H1 (cell line): ENCODE measurements at regions not wholly inside any gene's neighbourhood (a gene's known extent, or its start where the extent isn't known, plus 50 kb on each side); places are given as distances from the start of the nearest gene placed in this dataset.

Experiments used
- CTCF ChIA-PET: fragments of 300-600 bp; sonication (Branson Sonifier 250); formaldehyde crosslinking; loops from one replicate; lab custom pipeline; 2021; ENCODE audit not compliant: partially characterized antibody; lab: Charles Lee
- POLR2A ChIA-PET: fragments of 300-600 bp; sonication (Branson Sonifier 250); formaldehyde crosslinking; loops from one replicate; lab custom pipeline; 2021; ENCODE audit warnings: inconsistent platforms; ENCODE audit not compliant: partially characterized antibody; lab: Charles Lee
- DNase-seq, 2 experiments: peaks; one replicate each; pipeline versions ENCODE4 v3.0.0 to v3.0.0-alpha.2; 2010 to 2022; ENCODE audit warnings: low spot score in 2 of 2, low read depth in 1 of 2, mixed read lengths in 1 of 2
- FAIRE-seq: peaks from 2 replicates; lab custom pipeline; 2011; peaks lifted over from hg19 to GRCh38; lab: Jason Lieb, UNC
- H2AFZ ChIP-seq: 2 replicates; pipeline ENCODE4 v1.8.1; 2012; ENCODE audit warnings: low read length, inconsistent platforms
- H2AK5ac ChIP-seq: 2 replicates; pipeline ENCODE4 v1.6.1; 2013; ENCODE audit warnings: low read depth, low read length
- H2BK120ac ChIP-seq: replicated peaks from 2 replicates; pipeline ENCODE3; 2013; ENCODE audit warnings: low read depth, low read length, inconsistent platforms
- H2BK12ac ChIP-seq: 2 replicates; pipeline ENCODE4 v1.6.1; 2013; ENCODE audit warnings: low read depth, low read length
- H2BK15ac ChIP-seq: 2 replicates; pipeline ENCODE4 v1.6.1; 2013; ENCODE audit warnings: low read length
- H2BK20ac ChIP-seq: 2 replicates; pipeline ENCODE4 v1.6.1; 2013; ENCODE audit warnings: low read length
- H2BK5ac ChIP-seq: 2 replicates; pipeline ENCODE4 v1.6.1; 2013; ENCODE audit warnings: low read depth, low read length
- H3K14ac ChIP-seq: 2 replicates; pipeline ENCODE4 v1.6.1; 2013; ENCODE audit warnings: inconsistent platforms; ENCODE audit not compliant: insufficient read length
- H3K18ac ChIP-seq: 2 replicates; pipeline ENCODE4 v1.6.1; 2013; ENCODE audit warnings: low read length; ENCODE audit errors: extremely low read depth
- H3K23ac ChIP-seq: 2 replicates; pipeline ENCODE4 v1.6.1; 2013; ENCODE audit warnings: inconsistent platforms; ENCODE audit not compliant: insufficient read length
- H3K23me2 ChIP-seq: 2 replicates; pipeline ENCODE4 v1.6.1; 2013; ENCODE audit warnings: low read depth, low read length
- H3K27ac ChIP-seq: 2 replicates; pipeline ENCODE4 v1.6.1; 2011; ENCODE audit warnings: low read depth, low read length, inconsistent platforms
- H3K27me3 ChIP-seq, 4 experiments: replicated peaks in 1 of 4; 1 replicate in 1 of 4; 2 replicates in 3 of 4; pipeline versions ENCODE4 v1.6.1 to v1.8.1; 2011 to 2013; ENCODE audit warnings: low read length in 3 of 4, mild to moderate bottlenecking in 3 of 4, inconsistent platforms in 2 of 4, mixed read lengths in 2 of 4, moderate library complexity in 1 of 4; ENCODE audit not compliant: control insufficient read depth in 3 of 4, insufficient read depth in 3 of 4; ENCODE audit errors: extremely low read depth in 1 of 4
- H3K36me3 ChIP-seq, 4 experiments: 2 replicates each; pipeline versions ENCODE4 v1.6.1 to v1.8.1; 2011 to 2013; ENCODE audit warnings: mild to moderate bottlenecking in 4 of 4, low read length in 3 of 4, moderate library complexity in 2 of 4, control low read depth in 1 of 4, inconsistent platforms in 1 of 4; ENCODE audit not compliant: insufficient read depth in 4 of 4, control insufficient read depth in 2 of 4
- H3K4ac ChIP-seq: replicated peaks from 2 replicates; pipeline ENCODE3; 2013; ENCODE audit warnings: low read length, low read depth, mixed read lengths, inconsistent platforms; ENCODE audit not compliant: insufficient read length
- H3K4me1 ChIP-seq, 4 experiments: replicated peaks in 1 of 4; 1 replicate in 1 of 4; 2 replicates in 3 of 4; pipeline versions ENCODE4 v1.6.1 to v1.8.1; 2011 to 2013; ENCODE audit warnings: low read length in 3 of 4, inconsistent platforms in 2 of 4, mixed read lengths in 1 of 4; ENCODE audit not compliant: insufficient read depth in 4 of 4, control insufficient read depth in 3 of 4
- H3K4me2 ChIP-seq, 2 experiments: 2 replicates each; pipeline versions ENCODE4 v1.6.1 to v1.8.1; 2011 to 2013; ENCODE audit warnings: low read depth in 2 of 2, low read length in 2 of 2, control low read depth in 1 of 2, inconsistent platforms in 1 of 2, mild to moderate bottlenecking in 1 of 2; ENCODE audit not compliant: insufficient read depth in 1 of 2
- H3K4me3 ChIP-seq, 4 experiments: fragments of 200-600, 300-600 bp in 1 of 4; sonication (generic), shearing (Covaris generic), sonication (Bioruptor Twin) in 1 of 4; 2 replicates each; pipeline versions ENCODE4 v1.5.1 to v1.8.1; 2011 to 2016; ENCODE audit warnings: low read length in 4 of 4, low read depth in 3 of 4, control low read depth in 2 of 4, inconsistent platforms in 2 of 4, mild to moderate bottlenecking in 2 of 4, mixed read lengths in 1 of 4, moderate library complexity in 1 of 4; ENCODE audit not compliant: insufficient read depth in 2 of 4; ENCODE audit errors: extremely low read depth in 1 of 4
- H3K56ac ChIP-seq: replicated peaks from 2 replicates; pipeline ENCODE3; 2013; ENCODE audit warnings: low read depth, mild to moderate bottlenecking, mixed read lengths, low read length, inconsistent platforms; ENCODE audit not compliant: insufficient read length
- H3K79me1 ChIP-seq: 2 replicates; pipeline ENCODE4 v1.6.1; 2013; ENCODE audit warnings: low read depth, low read length, control low read depth
- H3K79me2 ChIP-seq, 2 experiments: 2 replicates each; pipeline versions ENCODE4 v1.6.1 to v1.8.1; 2012 to 2013; ENCODE audit warnings: low read length in 2 of 2, mild to moderate bottlenecking in 2 of 2, inconsistent platforms in 1 of 2; ENCODE audit not compliant: insufficient read depth in 2 of 2, control insufficient read depth in 1 of 2
- H3K9ac ChIP-seq, 4 experiments: replicated peaks in 1 of 4; 1 replicate in 1 of 4; 2 replicates in 3 of 4; pipeline versions ENCODE4 v1.6.1 to v1.8.1; 2011 to 2013; ENCODE audit warnings: low read depth in 3 of 4, low read length in 3 of 4, control low read depth in 2 of 4, mild to moderate bottlenecking in 2 of 4, moderate library complexity in 2 of 4, inconsistent platforms in 1 of 4; ENCODE audit errors: extremely low read depth in 1 of 4
- H3K9me3 ChIP-seq, 2 experiments: 2 replicates each; pipeline versions ENCODE4 v1.6.1 to v1.8.1; 2012 to 2013; ENCODE audit warnings: mild to moderate bottlenecking in 2 of 2, moderate library complexity in 2 of 2, control low read depth in 1 of 2, inconsistent platforms in 1 of 2, low read depth in 1 of 2, low read length in 1 of 2, mixed read lengths in 1 of 2; ENCODE audit not compliant: insufficient read depth in 2 of 2
- H4K20me1 ChIP-seq, 2 experiments: replicated peaks in 1 of 2; 2 replicates each; pipeline versions ENCODE3 to v1.8.1; 2011 to 2013; ENCODE audit warnings: inconsistent platforms in 2 of 2, low read length in 2 of 2, mild to moderate bottlenecking in 1 of 2; ENCODE audit not compliant: insufficient read depth in 2 of 2, control insufficient read depth in 1 of 2
- H4K5ac ChIP-seq: 2 replicates; pipeline ENCODE4 v1.6.1; 2013; ENCODE audit warnings: low read length, low read depth, mixed read lengths, inconsistent platforms; ENCODE audit not compliant: insufficient read length
- H4K8ac ChIP-seq: 2 replicates; pipeline ENCODE4 v1.8.0; 2013; ENCODE audit warnings: mild to moderate bottlenecking, moderate library complexity, low read length, inconsistent platforms; ENCODE audit not compliant: insufficient read depth; ENCODE audit errors: extremely low read depth
- H4K91ac ChIP-seq: replicated peaks from 2 replicates; pipeline ENCODE3; 2013; ENCODE audit warnings: low read length, mixed read lengths, inconsistent platforms; ENCODE audit not compliant: insufficient read length
- ASH2L ChIP-seq: fragments of 200-600, 300-600 bp; sonication (generic); IDR thresholded peaks from one replicate; pipeline ENCODE4 v1.7.1; 2017; ENCODE audit warnings: low read length
- NANOG ChIP-seq: IDR thresholded peaks from 2 replicates; pipeline ENCODE4 v1.6.1; 2011; ENCODE audit warnings: low read length, low read depth, mild to moderate bottlenecking, inconsistent platforms; ENCODE audit not compliant: insufficient read depth, poor library complexity, severe bottlenecking
- NRF1 ChIP-seq: IDR thresholded peaks from 2 replicates; pipeline ENCODE4 v1.6.1; 2011; ENCODE audit warnings: mild to moderate bottlenecking, low read depth, low read length, improper control_type of control experiment
- POLR2AphosphoS5 ChIP-seq: IDR thresholded peaks from 2 replicates; pipeline ENCODE4 v1.6.1; 2011; ENCODE audit warnings: low read depth, low read length
- RXRA ChIP-seq: IDR thresholded peaks from 2 replicates; pipeline ENCODE4 v1.6.1; 2011; ENCODE audit warnings: low read depth, mild to moderate bottlenecking, low read length, moderate library complexity; ENCODE audit not compliant: insufficient read depth
- SAP30 ChIP-seq: fragments of 300-600 bp; sonication (generic); IDR thresholded peaks from 2 replicates; pipeline ENCODE4 v1.7.1; 2012; ENCODE audit warnings: low read length, moderate library complexity, mild to moderate bottlenecking, inconsistent platforms; ENCODE audit not compliant: insufficient read depth, insufficient replicate concordance
- SP2 ChIP-seq: IDR thresholded peaks from 2 replicates; pipeline ENCODE4 v1.6.1; 2012; ENCODE audit warnings: mild to moderate bottlenecking, low read length, inconsistent platforms
- SUZ12 ChIP-seq: fragments of 200-600 bp; sonication (generic); IDR thresholded peaks from 2 replicates; pipeline ENCODE4 v1.6.1; 2012; ENCODE audit warnings: mild to moderate bottlenecking, inconsistent platforms, low read length, moderate library complexity, mixed read lengths
- TAF1 ChIP-seq: IDR thresholded peaks from 2 replicates; pipeline ENCODE4 v1.6.1; 2011; ENCODE audit warnings: mild to moderate bottlenecking, low read depth, low read length
- TCF12 ChIP-seq: IDR thresholded peaks from 2 replicates; pipeline ENCODE4 v1.6.1; 2011; ENCODE audit warnings: low read depth, mild to moderate bottlenecking, low read length
- ZNF274 ChIP-seq: IDR thresholded peaks from 2 replicates; pipeline ENCODE4 v1.7.0; 2012; ENCODE audit warnings: low read length, borderline replicate concordance; ENCODE audit errors: extremely low read depth
- WGBS, 2 experiments: shearing (Covaris generic) in 1 of 2; methylation state at CpG; one replicate each; pipeline versions ENCODE4 v1.1.6 to v1.1.7; 2013 to 2015; ENCODE audit warnings: low lambda C conversion rate in 2 of 2, mixed read lengths in 2 of 2, inconsistent platforms in 1 of 2, low coverage in 1 of 2, missing lambda C conversion rate in 1 of 2; ENCODE audit not compliant: insufficient replicate concordance in 2 of 2, insufficient coverage in 1 of 2, insufficient read length in 1 of 2; ENCODE audit errors: extremely low coverage in 1 of 2, missing lambda C conversion rate in 1 of 2; 5-methylcytosine and 5-hydroxymethylcytosine counted together
- TF ChIP-seq, protein P1 (sequence below): IDR thresholded peaks from 2 replicates; pipeline ENCODE4 v1.6.1; 2011; ENCODE audit warnings: low read length, improper control_type of control experiment
- TF ChIP-seq, protein P2 (sequence below): IDR thresholded peaks from 2 replicates; pipeline ENCODE4 v1.6.1; 2012; ENCODE audit warnings: low read length, inconsistent platforms

- Histone ChIP-seq H2AFZ (no peak overlapping the region), H2BK20ac (no peak overlapping the region), H3K4me3 (no peak overlapping the region), H2AK5ac (no peak overlapping the region), H4K5ac (no peak overlapping the region), H4K8ac (no peak overlapping the region), H2BK15ac (no peak overlapping the region), H4K20me1 (no peaks in the 10 kb centered on the region), H3K9me3 (peaks cover 0 to 6% of the 10 kb centered on the region in 2 experiments; a peak in 1 of 4 replicates), H3K4me1 (no peaks in the 10 kb centered on the region), H3K36me3 (no peaks in the 10 kb centered on the region), H3K56ac (no peak overlapping the region), H2BK12ac (no peak overlapping the region), H2BK120ac (no peak overlapping the region), H4K91ac (no peak overlapping the region), H3K14ac (no peak overlapping the region), H3K4me2 (no peak overlapping the region), H3K4ac (no peak overlapping the region), H3K18ac (no peak overlapping the region), H3K23ac (no peak overlapping the region), H3K27me3 (no peaks in the 10 kb centered on the region), H3K23me2 (no peaks in the 10 kb centered on the region), H3K9ac (no peak overlapping the region), H3K79me2 (no peaks in the 10 kb centered on the region), H2BK5ac (no peak overlapping the region), H3K79me1 (no peaks in the 10 kb centered on the region), H3K27ac (no peak overlapping the region)
- DNase-seq (no peak), FAIRE-seq (no peak)
- 97% methylated on average over 2 of the region's 2 CpGs; no CpG with 5 or more reads in 1 of the 2 experiments for WGBS, 2 experiments
- CTCF ChIA-PET, result no interaction called here
- POLR2A ChIA-PET, result no interaction called here
- TF ChIP-seq SUZ12, result no peak
- TF ChIP-seq TCF12, result no peak
- no peak for TF ChIP-seq SP2
- no peak for TF ChIP-seq POLR2AphosphoS5
- no peak for TF ChIP-seq NANOG
- no peak for TF ChIP-seq SAP30
- no peak for TF ChIP-seq TAF1
- TF ChIP-seq, protein P1, sequence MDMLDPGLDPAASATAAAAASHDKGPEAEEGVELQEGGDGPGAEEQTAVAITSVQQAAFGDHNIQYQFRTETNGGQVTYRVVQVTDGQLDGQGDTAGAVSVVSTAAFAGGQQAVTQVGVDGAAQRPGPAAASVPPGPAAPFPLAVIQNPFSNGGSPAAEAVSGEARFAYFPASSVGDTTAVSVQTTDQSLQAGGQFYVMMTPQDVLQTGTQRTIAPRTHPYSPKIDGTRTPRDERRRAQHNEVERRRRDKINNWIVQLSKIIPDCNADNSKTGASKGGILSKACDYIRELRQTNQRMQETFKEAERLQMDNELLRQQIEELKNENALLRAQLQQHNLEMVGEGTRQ, result no peak
- TF ChIP-seq RXRA, result no peak
- TF ChIP-seq ZNF274, result no peak
- TF ChIP-seq ASH2L, result no peak
- TF ChIP-seq, protein P2, sequence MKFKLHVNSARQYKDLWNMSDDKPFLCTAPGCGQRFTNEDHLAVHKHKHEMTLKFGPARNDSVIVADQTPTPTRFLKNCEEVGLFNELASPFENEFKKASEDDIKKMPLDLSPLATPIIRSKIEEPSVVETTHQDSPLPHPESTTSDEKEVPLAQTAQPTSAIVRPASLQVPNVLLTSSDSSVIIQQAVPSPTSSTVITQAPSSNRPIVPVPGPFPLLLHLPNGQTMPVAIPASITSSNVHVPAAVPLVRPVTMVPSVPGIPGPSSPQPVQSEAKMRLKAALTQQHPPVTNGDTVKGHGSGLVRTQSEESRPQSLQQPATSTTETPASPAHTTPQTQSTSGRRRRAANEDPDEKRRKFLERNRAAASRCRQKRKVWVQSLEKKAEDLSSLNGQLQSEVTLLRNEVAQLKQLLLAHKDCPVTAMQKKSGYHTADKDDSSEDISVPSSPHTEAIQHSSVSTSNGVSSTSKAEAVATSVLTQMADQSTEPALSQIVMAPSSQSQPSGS, result no peak
- no peak for TF ChIP-seq NRF1
Observed at GRCh38 chr14:40197344-40197743, 765.1 kb upstream of the FBXO33 start.
